ENCODE measurements at regions not wholly inside any gene's neighbourhood (a gene's known extent, or its start where the extent isn't known, plus 50 kb on each side); places are given as distances from the start of the nearest gene placed in this dataset.

GRCh38 chr14:98743536-98743935 is 528.5 kb downstream of the BCL11B start:
- H3K4me3 Mint-ChIP-seq = no peak overlapping the region
- H3K27me3 Mint-ChIP-seq = peaks cover 19 to 20% of the 10 kb centered on the region in 2 donors
- H3K27ac Mint-ChIP-seq = no peak overlapping the region
- ATAC-seq (replicated peaks) (no peak), DNase-seq (no peak)
- H3K4me1 Mint-ChIP-seq (ENCODE audit: low read depth in 2 of 2) = peaks cover 0 to 4% of the 10 kb centered on the region in 2 donors
- H3K9me3 Mint-ChIP-seq = no peaks in the 10 kb centered on the region
- no peaks in the 10 kb centered on the region for H3K36me3 Mint-ChIP-seq (ENCODE audit: insufficient read depth)

- DNase-seq (no peak), ATAC-seq (replicated peaks) (no peak)
- Mint-ChIP-seq H3K27me3 (peaks cover 21 to 28% of the 10 kb centered on the region in 2 donors), H3K4me3 (no peak overlapping the region), H3K4me1 (ENCODE audit: low read depth in 2 of 2) (no peaks in the 10 kb centered on the region), H3K9me3 (no peaks in the 10 kb centered on the region), H3K27ac (no peak overlapping the region), H3K36me3 (ENCODE audit: insufficient read depth) (no peaks in the 10 kb centered on the region)
These were observed 523.0 kb downstream of the BCL11B start for GRCh38 chr14:98748966-98749365.

DNA sequence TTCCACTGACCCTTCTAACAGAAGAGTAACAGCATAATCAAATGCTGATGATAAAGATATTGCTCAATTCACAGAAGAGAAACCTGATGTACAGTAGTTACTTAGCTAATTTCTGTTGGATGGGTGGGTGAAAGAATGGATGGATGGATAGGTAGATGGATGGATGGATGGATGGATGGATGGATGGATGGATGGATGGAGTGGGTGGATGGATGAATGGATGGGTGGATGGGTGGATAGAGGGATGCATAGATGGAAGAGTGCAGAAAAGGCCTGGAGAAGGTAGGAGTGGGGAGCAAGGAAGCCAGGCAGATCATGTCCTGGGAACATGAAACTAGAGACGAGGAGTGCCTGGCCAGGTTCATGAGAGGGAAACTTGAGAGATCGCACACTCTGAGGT is 520.9 kb downstream of the BCL11B start:
- ATAC-seq (replicated peaks) (no peak), DNase-seq (no peak)
- H3K9me3 Mint-ChIP-seq = peaks cover 3 to 12% of the 10 kb centered on the region in 2 donors
- H3K27me3 Mint-ChIP-seq = peaks cover 19 to 23% of the 10 kb centered on the region in 2 donors
- no peaks in the 10 kb centered on the region for H3K36me3 Mint-ChIP-seq (ENCODE audit: insufficient read depth)
- H3K4me3 Mint-ChIP-seq = no peak overlapping the region
- H3K4me1 Mint-ChIP-seq (ENCODE audit: low read depth in 2 of 2) = no peaks in the 10 kb centered on the region
- peak overlapping the region in 1 of 2 donors; percentile 41 for H3K27ac Mint-ChIP-seq

DNA sequence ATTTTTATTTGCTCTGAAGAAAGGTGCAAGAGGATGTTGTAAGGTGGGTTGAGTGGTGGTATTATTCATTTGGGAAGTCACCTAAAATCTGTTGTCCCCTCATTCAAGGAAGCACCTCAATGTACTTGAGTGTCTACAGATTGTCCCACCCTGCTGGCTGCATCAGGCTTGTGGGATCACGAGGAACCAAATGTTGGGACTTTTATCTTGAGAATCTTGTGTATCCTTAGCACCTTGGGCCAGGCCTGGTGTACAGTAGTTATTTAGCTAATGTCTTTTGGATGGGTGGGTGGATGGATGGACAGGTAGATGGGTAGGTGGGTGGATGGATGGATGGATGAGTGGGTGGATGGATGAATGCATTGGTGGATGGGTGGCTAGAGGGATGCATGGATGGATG is 519.3 kb downstream of the BCL11B start:
- Mint-ChIP-seq H3K27me3 (peaks cover 11 to 18% of the 10 kb centered on the region in 2 donors), H3K27ac (no peak overlapping the region), H3K4me3 (no peak overlapping the region), H3K4me1 (ENCODE audit: low read depth in 2 of 2) (no peaks in the 10 kb centered on the region), H3K9me3 (peaks cover 3 to 12% of the 10 kb centered on the region in 2 donors), H3K36me3 (ENCODE audit: insufficient read depth) (no peaks in the 10 kb centered on the region)
- ATAC-seq (replicated peaks) = no peak
- DNase-seq = no peak

DNA sequence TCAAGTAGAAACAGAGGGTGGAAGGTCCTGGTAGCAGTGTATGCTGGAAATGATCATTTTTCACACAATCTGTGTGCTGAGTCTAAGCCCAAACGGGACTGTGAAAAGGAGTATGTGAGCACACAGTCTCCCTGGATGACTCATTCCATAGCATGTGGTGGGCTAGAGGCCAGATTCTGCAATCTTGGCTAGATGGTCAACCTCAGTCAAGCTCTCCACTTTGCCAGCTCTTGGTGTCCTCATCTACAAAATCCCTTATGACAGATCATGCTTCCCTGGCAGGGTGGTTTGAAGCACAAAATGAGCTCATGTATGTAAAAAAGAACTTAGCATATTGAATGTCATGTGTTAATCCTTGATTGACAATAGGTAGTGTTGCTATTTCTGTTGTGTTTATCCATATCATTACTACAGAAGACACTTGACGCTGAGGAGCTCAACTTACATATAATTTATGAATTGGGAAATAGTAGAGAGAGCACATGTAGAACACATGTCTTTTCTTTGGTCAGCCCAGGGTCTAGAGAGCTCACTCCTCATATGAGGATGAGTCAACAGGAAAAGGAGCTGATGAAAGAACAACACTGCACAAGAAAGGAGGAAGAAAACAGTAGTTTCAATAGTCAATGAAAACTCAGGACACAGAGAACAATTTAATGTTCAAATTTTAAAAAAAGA is 517.5 kb downstream of the BCL11B start:
- H3K4me1 Mint-ChIP-seq (ENCODE audit: low read depth in 2 of 2) = no peaks in the 10 kb centered on the region
- H3K27me3 Mint-ChIP-seq = peaks cover 18 to 22% of the 10 kb centered on the region in 2 donors
- H3K9me3 Mint-ChIP-seq = peaks cover 3 to 12% of the 10 kb centered on the region in 2 donors
- no peak overlapping the region for H3K4me3 Mint-ChIP-seq
- DNase-seq = no peak
- no peaks in the 10 kb centered on the region for H3K36me3 Mint-ChIP-seq (ENCODE audit: insufficient read depth)
- ATAC-seq (replicated peaks) = no peak
- no peak overlapping the region for H3K27ac Mint-ChIP-seq

GRCh38 chr14:98756749-98757148 is 515.2 kb downstream of the BCL11B start:
- ATAC-seq (replicated peaks) = no peak

GRCh38 chr14:98758440-98758839 is 513.6 kb downstream of the BCL11B start:
- ATAC-seq (replicated peaks) (no peak), DNase-seq (no peak)
- Mint-ChIP-seq H3K27me3 (peaks cover 25 to 27% of the 10 kb centered on the region in 2 donors), H3K9me3 (peaks cover 3 to 22% of the 10 kb centered on the region in 2 donors), H3K4me1 (ENCODE audit: low read depth in 2 of 2) (no peaks in the 10 kb centered on the region), H3K4me3 (no peak overlapping the region), H3K27ac (no peak overlapping the region), H3K36me3 (ENCODE audit: insufficient read depth) (no peaks in the 10 kb centered on the region)

More at GRCh38 chr14:98756749-98757148, 515.2 kb downstream of the BCL11B start:
- DNase-seq = no peak
- H3K4me1 Mint-ChIP-seq (ENCODE audit: low read depth in 2 of 2) = no peaks in the 10 kb centered on the region
- peaks cover 25 to 27% of the 10 kb centered on the region in 2 donors for H3K27me3 Mint-ChIP-seq
- H3K36me3 Mint-ChIP-seq (ENCODE audit: insufficient read depth) = no peaks in the 10 kb centered on the region
- peaks cover 3 to 12% of the 10 kb centered on the region in 2 donors for H3K9me3 Mint-ChIP-seq
- H3K27ac Mint-ChIP-seq = no peak overlapping the region
- no peak overlapping the region for H3K4me3 Mint-ChIP-seq

GRCh38 chr14:98761993-98762392 is 510.0 kb downstream of the BCL11B start:
- ATAC-seq (replicated peaks) (no peak), DNase-seq (no peak)
- peaks cover 25 to 32% of the 10 kb centered on the region in 2 donors for H3K27me3 Mint-ChIP-seq
- no peak overlapping the region for H3K27ac Mint-ChIP-seq
- H3K4me1 Mint-ChIP-seq (ENCODE audit: low read depth in 2 of 2) = no peaks in the 10 kb centered on the region
- H3K4me3 Mint-ChIP-seq = no peak overlapping the region
- H3K9me3 Mint-ChIP-seq = peaks cover 2 to 11% of the 10 kb centered on the region in 2 donors
- H3K36me3 Mint-ChIP-seq (ENCODE audit: insufficient read depth) = no peaks in the 10 kb centered on the region

GRCh38 chr14:98766818-98767217 is 505.2 kb downstream of the BCL11B start:
- Mint-ChIP-seq H3K27me3 (peaks cover 0 to 15% of the 10 kb centered on the region in 2 donors), H3K36me3 (ENCODE audit: insufficient read depth) (no peaks in the 10 kb centered on the region)
- ATAC-seq (replicated peaks) = no peak

DNA sequence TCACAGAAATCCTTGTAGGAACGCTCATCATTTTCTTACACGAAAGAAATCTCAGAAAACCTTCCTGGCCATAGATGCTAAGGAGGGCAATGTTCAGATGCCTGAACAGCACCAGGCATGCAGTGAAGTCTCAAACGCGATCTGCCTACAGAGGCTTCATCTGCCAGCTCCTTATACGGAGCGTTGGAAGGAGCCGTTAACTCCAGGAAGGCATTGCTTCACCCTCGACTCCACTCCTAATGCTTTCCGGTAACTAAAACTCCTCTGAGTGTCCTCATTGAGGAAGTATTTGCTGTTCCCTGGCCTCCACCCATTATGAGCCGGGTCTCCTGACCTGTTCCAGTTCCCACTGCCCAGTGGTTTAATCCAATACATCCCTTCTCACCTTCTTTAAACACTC is 502.7 kb downstream of the BCL11B start:
- Mint-ChIP-seq H3K27me3 (peaks cover 0 to 15% of the 10 kb centered on the region in 2 donors), H3K4me3 (no peak overlapping the region), H3K9me3 (peaks cover 0 to 2% of the 10 kb centered on the region in 2 donors), H3K27ac (no peak overlapping the region), H3K4me1 (ENCODE audit: low read depth in 2 of 2) (no peaks in the 10 kb centered on the region), H3K36me3 (ENCODE audit: insufficient read depth) (no peaks in the 10 kb centered on the region)
- DNase-seq = no peak
- no peak for ATAC-seq (replicated peaks)

More at GRCh38 chr14:98766818-98767217, 505.2 kb downstream of the BCL11B start:
- Mint-ChIP-seq H3K4me3 (no peak overlapping the region), H3K27ac (no peak overlapping the region), H3K4me1 (ENCODE audit: low read depth in 2 of 2) (no peaks in the 10 kb centered on the region), H3K9me3 (peaks cover 2 to 11% of the 10 kb centered on the region in 2 donors)
- DNase-seq = no peak

- Mint-ChIP-seq H3K4me3 (no peak overlapping the region), H3K9me3 (no peaks in the 10 kb centered on the region), H3K27ac (no peak overlapping the region), H3K27me3 (peaks cover 5 to 21% of the 10 kb centered on the region in 2 donors), H3K36me3 (ENCODE audit: insufficient read depth) (no peaks in the 10 kb centered on the region), H3K4me1 (ENCODE audit: low read depth in 2 of 2) (no peaks in the 10 kb centered on the region)
- no peak for ATAC-seq (replicated peaks)
- DNase-seq = no peak
These were observed 501.8 kb downstream of the BCL11B start for GRCh38 chr14:98770151-98770550.

DNA sequence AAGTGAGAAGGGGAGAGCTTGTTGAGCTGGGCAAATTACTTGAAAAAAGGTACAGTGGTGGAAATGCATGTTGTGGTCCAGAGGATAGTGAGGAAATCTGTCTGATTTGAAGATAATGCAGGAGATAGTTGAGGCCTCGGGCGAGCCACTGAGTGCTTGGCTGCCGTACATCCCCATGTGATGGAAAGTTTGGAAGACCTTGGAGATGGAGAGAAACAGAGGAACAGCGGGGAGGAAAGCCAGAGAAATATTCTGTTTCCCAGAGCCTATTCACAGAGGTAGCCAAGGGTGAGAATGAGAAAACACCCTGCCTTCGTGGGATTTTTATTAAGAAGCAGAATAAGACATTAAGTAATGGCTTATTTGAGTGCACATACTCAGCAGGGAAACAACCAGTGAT is 498.2 kb downstream of the BCL11B start:
- no peaks in the 10 kb centered on the region for H3K9me3 Mint-ChIP-seq
- no peak overlapping the region for H3K4me3 Mint-ChIP-seq
- no peak overlapping the region for H3K27ac Mint-ChIP-seq
- H3K27me3 Mint-ChIP-seq = peaks cover 5 to 24% of the 10 kb centered on the region in 2 donors
- no peak for DNase-seq
- no peaks in the 10 kb centered on the region for H3K4me1 Mint-ChIP-seq (ENCODE audit: low read depth in 2 of 2)
- ATAC-seq (replicated peaks) = no peak
- peaks cover 2% of the 10 kb centered on the region for H3K36me3 Mint-ChIP-seq (ENCODE audit: insufficient read depth)

- ATAC-seq (replicated peaks) (no peak), DNase-seq (no peak)
- peaks cover 5 to 15% of the 10 kb centered on the region in 2 donors for H3K27me3 Mint-ChIP-seq
- H3K27ac Mint-ChIP-seq = no peak overlapping the region
- no peaks in the 10 kb centered on the region for H3K9me3 Mint-ChIP-seq
- H3K4me3 Mint-ChIP-seq = no peak overlapping the region
- peaks cover 2% of the 10 kb centered on the region for H3K36me3 Mint-ChIP-seq (ENCODE audit: insufficient read depth)
- no peaks in the 10 kb centered on the region for H3K4me1 Mint-ChIP-seq (ENCODE audit: low read depth in 2 of 2)
These were observed 496.1 kb downstream of the BCL11B start for GRCh38 chr14:98775892-98776291.

DNA sequence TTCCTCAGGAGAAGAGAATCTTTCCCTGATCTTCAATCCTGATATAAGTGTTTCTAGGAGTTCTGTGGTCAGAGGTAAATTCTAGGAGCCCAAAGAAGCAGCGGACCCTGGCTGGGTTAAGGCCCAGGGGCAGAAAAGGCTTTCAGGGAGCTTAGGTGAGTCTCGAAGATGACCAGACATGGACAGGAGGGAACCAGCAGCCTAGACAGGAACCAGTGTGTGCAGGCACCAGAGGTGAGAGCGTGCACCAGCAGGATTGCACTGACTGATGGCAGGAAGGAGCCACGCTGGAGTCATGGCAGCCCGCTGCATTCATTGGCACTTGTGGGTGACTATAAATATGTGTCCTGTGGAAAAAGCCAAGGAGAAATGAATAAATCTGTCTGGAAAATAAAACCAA is 489.9 kb downstream of the BCL11B start:
- Mint-ChIP-seq H3K36me3 (ENCODE audit: insufficient read depth) (peaks cover 2% of the 10 kb centered on the region), H3K9me3 (peaks cover 0 to 2% of the 10 kb centered on the region in 2 donors), H3K4me1 (ENCODE audit: low read depth in 2 of 2) (no peaks in the 10 kb centered on the region), H3K27me3 (peaks cover 15 to 23% of the 10 kb centered on the region in 2 donors), H3K4me3 (no peak overlapping the region), H3K27ac (no peak overlapping the region)
- ATAC-seq (replicated peaks) (no peak), DNase-seq (no peak)
